ENCODE measurements at regions not wholly inside any gene's neighbourhood (a gene's known extent, or its start where the extent isn't known, plus 50 kb on each side); places are given as distances from the start of the nearest gene placed in this dataset.

DNA sequence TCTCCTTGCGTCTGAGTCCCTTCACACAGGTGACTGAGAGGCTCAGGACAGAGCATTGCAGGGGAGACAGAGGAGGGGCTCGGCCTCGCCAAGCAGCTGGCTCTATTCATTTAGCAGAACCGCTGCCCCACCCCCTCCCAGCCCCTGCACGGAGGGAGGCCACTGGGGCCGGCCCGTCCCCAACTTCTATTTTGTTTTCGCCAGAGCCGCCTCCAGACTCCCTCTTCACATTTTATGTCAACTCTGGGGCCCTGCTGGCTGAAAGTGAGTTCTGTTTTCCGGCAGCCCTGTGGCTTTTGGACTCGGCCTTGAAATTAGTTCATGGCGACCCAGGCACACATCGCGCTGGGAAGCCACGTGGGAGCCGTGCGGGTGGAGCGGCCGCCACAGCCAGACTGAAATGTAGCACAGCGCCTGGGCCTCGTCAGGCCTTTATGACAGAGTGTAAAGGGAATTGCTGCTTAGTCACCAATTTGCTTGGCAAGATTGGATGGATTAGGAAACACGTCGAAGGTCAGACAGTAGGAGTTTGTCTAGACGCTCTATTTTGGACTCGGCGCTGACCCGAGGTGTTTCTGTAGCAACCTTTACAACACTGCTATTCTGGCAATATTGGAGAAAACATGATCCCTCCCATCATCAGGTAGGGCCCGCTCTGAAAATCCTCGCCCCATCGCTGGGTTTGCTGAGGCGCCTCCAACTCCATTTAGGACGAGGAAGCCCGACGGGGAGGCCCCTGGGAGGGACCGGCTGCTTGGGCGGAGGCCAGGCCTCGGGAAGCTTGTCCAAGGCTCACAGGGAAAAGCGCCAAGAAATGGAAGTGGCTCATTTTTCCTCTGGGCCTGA, 90.7 kb upstream of the CTDP1 start:
- POLR2A ChIA-PET = no interaction called here
- no peaks in the 10 kb centered on the region for H3K9me2 ChIP-seq (ENCODE audit: insufficient read depth, low read length)
- no peak for TF ChIP-seq EZH2phosphoT487 (IDR thresholded peaks at IDR 0.05; ENCODE audit: borderline replicate concordance, low read depth, low read length)
- TF ChIP-seq, protein P1, sequence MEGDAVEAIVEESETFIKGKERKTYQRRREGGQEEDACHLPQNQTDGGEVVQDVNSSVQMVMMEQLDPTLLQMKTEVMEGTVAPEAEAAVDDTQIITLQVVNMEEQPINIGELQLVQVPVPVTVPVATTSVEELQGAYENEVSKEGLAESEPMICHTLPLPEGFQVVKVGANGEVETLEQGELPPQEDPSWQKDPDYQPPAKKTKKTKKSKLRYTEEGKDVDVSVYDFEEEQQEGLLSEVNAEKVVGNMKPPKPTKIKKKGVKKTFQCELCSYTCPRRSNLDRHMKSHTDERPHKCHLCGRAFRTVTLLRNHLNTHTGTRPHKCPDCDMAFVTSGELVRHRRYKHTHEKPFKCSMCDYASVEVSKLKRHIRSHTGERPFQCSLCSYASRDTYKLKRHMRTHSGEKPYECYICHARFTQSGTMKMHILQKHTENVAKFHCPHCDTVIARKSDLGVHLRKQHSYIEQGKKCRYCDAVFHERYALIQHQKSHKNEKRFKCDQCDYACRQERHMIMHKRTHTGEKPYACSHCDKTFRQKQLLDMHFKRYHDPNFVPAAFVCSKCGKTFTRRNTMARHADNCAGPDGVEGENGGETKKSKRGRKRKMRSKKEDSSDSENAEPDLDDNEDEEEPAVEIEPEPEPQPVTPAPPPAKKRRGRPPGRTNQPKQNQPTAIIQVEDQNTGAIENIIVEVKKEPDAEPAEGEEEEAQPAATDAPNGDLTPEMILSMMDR (conservative IDR thresholded peaks at IDR 0.05; ENCODE audit: low read length) = no peak
- no peak overlapping the region for H2AFZ ChIP-seq (ENCODE audit: low read length)
- H3K36me3 ChIP-seq (ENCODE audit: insufficient read depth, low read length) = no peaks in the 10 kb centered on the region
- no peak overlapping the region for H3K27ac ChIP-seq (ENCODE audit: low read depth, low read length, poor library complexity, severe bottlenecking)
- DNase-seq (ENCODE audit: low spot score) = no peak
- intact Hi-C loops (cut with micrococcal nuclease; ENCODE audit: unreplicated experiment) = no loop called here
- H3K4me3 ChIP-seq (ENCODE audit: low read depth, low read length, poor library complexity, severe bottlenecking) = no peak overlapping the region
- no peak overlapping the region for H3K4me2 ChIP-seq (ENCODE audit: low read length)
- H4K20me1 ChIP-seq (ENCODE audit: insufficient read depth, low read length) = no peaks in the 10 kb centered on the region
- CTCF ChIA-PET (ENCODE audit: unreplicated experiment) = no interaction called here
- BruUV-seq (replicated peaks) = no TSS peak
- no peaks in the 10 kb centered on the region for H3K4me1 ChIP-seq (ENCODE audit: insufficient read depth, low read length, poor library complexity, severe bottlenecking)
- H3K79me2 ChIP-seq (ENCODE audit: insufficient read depth, low read depth, low read length) = no peaks in the 10 kb centered on the region
- no peaks in the 10 kb centered on the region for H3K9me3 ChIP-seq (ENCODE audit: low read length)

DNA sequence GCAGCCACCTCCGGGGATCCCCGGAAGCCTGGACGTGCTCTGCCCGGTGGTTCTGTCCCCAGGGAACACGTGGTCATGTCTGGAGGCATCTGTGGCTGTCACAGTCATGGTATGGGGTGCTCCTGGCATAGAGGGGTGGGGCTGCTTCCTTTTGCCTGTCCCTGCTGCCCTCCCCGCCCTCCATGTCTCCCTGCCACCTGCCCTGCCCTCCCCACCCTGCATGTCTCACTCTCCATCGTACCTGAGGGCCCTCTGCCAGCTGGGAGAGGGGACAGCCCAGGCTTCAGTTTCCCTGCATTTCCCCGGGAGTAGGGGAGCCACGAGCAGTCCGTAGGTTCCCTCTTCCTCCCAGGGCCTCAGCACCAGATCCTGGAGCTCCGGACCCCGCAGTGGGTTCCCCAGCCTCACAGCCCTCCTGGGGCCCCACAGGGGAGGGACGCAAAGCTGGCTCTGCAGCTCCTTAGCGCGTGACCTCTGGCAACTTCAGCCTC, 90.0 kb upstream of the CTDP1 start:
- Histone ChIP-seq H3K36me3 (ENCODE audit: insufficient read depth, low read length) (no peaks in the 10 kb centered on the region), H3K27ac (ENCODE audit: low read depth, low read length, poor library complexity, severe bottlenecking) (no peak overlapping the region), H3K9me2 (ENCODE audit: insufficient read depth, low read length) (no peaks in the 10 kb centered on the region), H3K79me2 (ENCODE audit: insufficient read depth, low read depth, low read length) (no peaks in the 10 kb centered on the region), H3K9me3 (ENCODE audit: low read length) (no peaks in the 10 kb centered on the region), H3K4me2 (ENCODE audit: low read length) (no peak overlapping the region), H4K20me1 (ENCODE audit: insufficient read depth, low read length) (no peaks in the 10 kb centered on the region), H3K4me1 (ENCODE audit: insufficient read depth, low read length, poor library complexity, severe bottlenecking) (no peaks in the 10 kb centered on the region), H2AFZ (ENCODE audit: low read length) (no peak overlapping the region), H3K4me3 (ENCODE audit: low read depth, low read length, poor library complexity, severe bottlenecking) (no peak overlapping the region)
- intact Hi-C loops (cut with micrococcal nuclease; ENCODE audit: unreplicated experiment) = loop anchor here (5.0 kb wide), 1 partner anchor 178 kb away; no protein-coding TSS in a partner anchor
- no peak for TF ChIP-seq EZH2phosphoT487 (IDR thresholded peaks at IDR 0.05; ENCODE audit: borderline replicate concordance, low read depth, low read length)
- no TSS peak for BruUV-seq (replicated peaks)
- DNase-seq (ENCODE audit: low spot score) = no peak
- POLR2A ChIA-PET = no interaction called here
- CTCF ChIA-PET (ENCODE audit: unreplicated experiment) = interaction anchor here (0.7 kb wide), 1 partner anchor 34 kb away, joined by 12 read pairs; no protein-coding TSS in a partner anchor

DNA sequence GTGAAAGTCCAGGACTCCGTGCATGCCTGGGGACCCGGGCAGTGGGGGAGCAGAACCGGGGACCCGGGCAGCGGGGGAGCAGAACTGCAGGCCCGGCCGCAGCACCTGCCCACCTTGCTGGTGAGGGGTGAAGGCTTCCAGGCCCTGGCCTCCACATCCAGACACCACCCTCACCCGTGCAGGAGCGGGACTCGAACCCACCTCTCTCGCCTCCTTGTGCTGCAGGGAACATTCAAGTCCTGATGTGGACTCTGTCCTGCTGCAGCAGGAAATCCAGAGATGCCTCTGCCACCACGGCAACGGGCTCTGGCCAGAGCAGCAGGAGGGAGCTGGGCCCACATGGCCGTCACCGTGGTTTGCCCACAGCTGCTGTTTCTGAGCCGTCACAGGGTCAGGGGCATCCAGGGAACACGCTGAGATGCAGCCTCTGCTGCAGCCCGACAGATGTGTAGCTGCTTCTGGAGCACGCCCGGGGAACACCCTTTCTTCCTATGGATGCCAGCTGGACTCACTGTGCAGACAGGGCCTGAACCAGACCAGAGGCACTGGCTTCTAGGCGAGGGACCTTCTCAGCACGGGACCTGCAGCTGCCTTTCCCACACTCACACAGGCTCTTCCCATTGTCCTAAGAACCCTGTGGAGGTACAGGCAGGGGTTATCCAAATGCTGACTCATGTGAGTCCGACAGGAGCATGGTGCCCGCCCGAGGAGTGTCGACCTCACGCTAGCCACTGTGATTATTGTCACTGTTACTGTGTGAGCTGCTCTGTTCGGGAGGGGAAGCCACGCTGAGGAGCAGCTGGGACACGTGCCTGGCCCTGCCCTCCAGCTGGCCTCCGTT, 89.2 kb upstream of the CTDP1 start:
- ChIA-PET CTCF (ENCODE audit: unreplicated experiment) (interaction anchor here (0.7 kb wide), 1 partner anchor 35 kb away, joined by 12 read pairs; no protein-coding TSS in a partner anchor), POLR2A (no interaction called here)
- no peak for DNase-seq (ENCODE audit: low spot score)
- H3K9me2 ChIP-seq (ENCODE audit: insufficient read depth, low read length) = no peaks in the 10 kb centered on the region
- TF ChIP-seq EZH2phosphoT487 (IDR thresholded peaks at IDR 0.05; ENCODE audit: borderline replicate concordance, low read depth, low read length) = no peak
- TF ChIP-seq, protein P1 (conservative IDR thresholded peaks at IDR 0.05; ENCODE audit: low read length) = no peak
- H3K4me2 ChIP-seq (ENCODE audit: low read length) = no peak overlapping the region
- H3K4me1 ChIP-seq (ENCODE audit: insufficient read depth, low read length, poor library complexity, severe bottlenecking) = no peaks in the 10 kb centered on the region
- H3K36me3 ChIP-seq (ENCODE audit: insufficient read depth, low read length) = no peaks in the 10 kb centered on the region
- no peaks in the 10 kb centered on the region for H3K79me2 ChIP-seq (ENCODE audit: insufficient read depth, low read depth, low read length)
- BruUV-seq (replicated peaks) = no TSS peak
- H3K9me3 ChIP-seq (ENCODE audit: low read length) = no peaks in the 10 kb centered on the region
- no peaks in the 10 kb centered on the region for H4K20me1 ChIP-seq (ENCODE audit: insufficient read depth, low read length)
- H3K27ac ChIP-seq (ENCODE audit: low read depth, low read length, poor library complexity, severe bottlenecking) = no peak overlapping the region
- no peak overlapping the region for H3K4me3 ChIP-seq (ENCODE audit: low read depth, low read length, poor library complexity, severe bottlenecking)
- intact Hi-C loops (cut with micrococcal nuclease; ENCODE audit: unreplicated experiment) = loop anchor here (5.0 kb wide), 1 partner anchor 177 kb away; no protein-coding TSS in a partner anchor
- no peak overlapping the region for H2AFZ ChIP-seq (ENCODE audit: low read length)

Measured in OCI-LY7 (cell line).